WERI-Rb-1 (cell line): ENCODE measurements at regions not wholly inside any gene's neighbourhood (a gene's known extent, or its start where the extent isn't known, plus 50 kb on each side); places are given as distances from the start of the nearest gene placed in this dataset.
"Not testable (repeated sequence)": the region's sequence is repeated elsewhere in the genome, so short reads cannot be mapped to it uniquely, and the experiment has no call there.

Experiments used
- DNase-seq: peaks from one replicate; pipeline ENCODE4 v3.0.0-alpha.2; 2020
- H3K27ac ChIP-seq: fragments of 250-450 bp; sonication (Bioruptor Pico); 2 replicates; pipeline ENCODE4 v1.5.1; 2020; ENCODE audit warnings: mild to moderate bottlenecking, moderate library complexity
- H3K27me3 ChIP-seq: fragments of 250-450 bp; sonication (Bioruptor Pico); 2 replicates; pipeline ENCODE4 v1.5.1; 2021; ENCODE audit warnings: mild to moderate bottlenecking, low read depth, moderate library complexity; ENCODE audit not compliant: insufficient read depth, severe bottlenecking
- H3K36me3 ChIP-seq: fragments of 250-450 bp; sonication (Bioruptor Pico); 2 replicates; pipeline ENCODE4 v1.5.1; 2020; ENCODE audit warnings: mild to moderate bottlenecking, moderate library complexity
- H3K4me3 ChIP-seq: 2 replicates; pipeline ENCODE4 v1.5.1; 2011; ENCODE audit warnings: low read depth, mild to moderate bottlenecking, control low read depth, low read length
- H3K9me3 ChIP-seq: fragments of 250-450 bp; sonication (Bioruptor Pico); 2 replicates; pipeline ENCODE4 v1.5.1; 2021; ENCODE audit warnings: mild to moderate bottlenecking, moderate library complexity; ENCODE audit not compliant: severe bottlenecking
- TF ChIP-seq, protein P1 (sequence below): IDR thresholded peaks from 2 replicates; pipeline ENCODE4 v1.5.1; 2011; ENCODE audit warnings: low read depth, mild to moderate bottlenecking, control low read depth, inconsistent platforms, low read length

DNA sequence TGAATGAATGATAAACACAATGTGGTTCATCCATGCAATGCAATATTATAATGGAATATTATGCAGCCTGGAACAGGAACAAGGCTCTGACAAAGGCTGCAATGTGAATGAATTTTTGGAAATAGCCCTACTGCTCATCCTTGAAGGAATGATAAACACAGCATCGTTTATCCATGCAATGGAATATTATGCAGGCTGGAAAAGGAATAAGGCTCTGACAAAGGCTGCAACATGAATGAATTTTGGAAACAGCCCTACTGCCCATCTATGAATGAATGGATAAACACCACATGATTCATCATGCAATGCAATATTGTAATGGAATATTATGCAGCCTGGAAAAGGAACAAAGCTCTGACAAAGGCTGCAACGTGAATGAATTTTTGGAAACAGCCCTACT, 159.4 kb downstream of the CRLF2 start:
- no peak overlapping the region for H3K4me3 ChIP-seq
- no peak overlapping the region for H3K27ac ChIP-seq
- DNase-seq, result no peak
- peaks cover 14% of the 10 kb centered on the region for H3K9me3 ChIP-seq
- TF ChIP-seq, protein P1, sequence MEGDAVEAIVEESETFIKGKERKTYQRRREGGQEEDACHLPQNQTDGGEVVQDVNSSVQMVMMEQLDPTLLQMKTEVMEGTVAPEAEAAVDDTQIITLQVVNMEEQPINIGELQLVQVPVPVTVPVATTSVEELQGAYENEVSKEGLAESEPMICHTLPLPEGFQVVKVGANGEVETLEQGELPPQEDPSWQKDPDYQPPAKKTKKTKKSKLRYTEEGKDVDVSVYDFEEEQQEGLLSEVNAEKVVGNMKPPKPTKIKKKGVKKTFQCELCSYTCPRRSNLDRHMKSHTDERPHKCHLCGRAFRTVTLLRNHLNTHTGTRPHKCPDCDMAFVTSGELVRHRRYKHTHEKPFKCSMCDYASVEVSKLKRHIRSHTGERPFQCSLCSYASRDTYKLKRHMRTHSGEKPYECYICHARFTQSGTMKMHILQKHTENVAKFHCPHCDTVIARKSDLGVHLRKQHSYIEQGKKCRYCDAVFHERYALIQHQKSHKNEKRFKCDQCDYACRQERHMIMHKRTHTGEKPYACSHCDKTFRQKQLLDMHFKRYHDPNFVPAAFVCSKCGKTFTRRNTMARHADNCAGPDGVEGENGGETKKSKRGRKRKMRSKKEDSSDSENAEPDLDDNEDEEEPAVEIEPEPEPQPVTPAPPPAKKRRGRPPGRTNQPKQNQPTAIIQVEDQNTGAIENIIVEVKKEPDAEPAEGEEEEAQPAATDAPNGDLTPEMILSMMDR, result no peak
- H3K36me3 ChIP-seq, result no peaks in the 10 kb centered on the region
- H3K27me3 ChIP-seq, result peaks cover 11% of the 10 kb centered on the region

DNA sequence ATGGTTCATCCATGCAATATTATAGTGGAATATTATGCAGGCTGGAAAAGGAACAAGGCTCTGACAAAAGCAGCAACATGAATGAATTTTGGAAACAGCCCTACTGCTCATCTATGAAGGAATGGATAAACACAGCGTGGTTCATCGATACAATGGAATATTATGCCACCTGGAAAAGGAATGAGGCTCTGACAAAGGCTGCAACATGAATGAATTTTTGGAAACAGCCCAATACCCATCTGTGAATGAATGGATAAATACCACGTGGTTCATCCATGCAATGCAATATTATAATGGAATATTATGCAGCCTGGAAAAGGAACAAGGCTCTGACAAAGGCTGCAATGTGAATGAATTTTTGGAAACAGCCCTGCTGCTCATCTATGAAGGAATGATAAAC, 160.4 kb downstream of the CRLF2 start:
- Histone ChIP-seq H3K27me3 (peaks cover 13% of the 10 kb centered on the region), H3K27ac (no peak overlapping the region), H3K4me3 (no peak overlapping the region), H3K36me3 (no peaks in the 10 kb centered on the region), H3K9me3 (peaks cover 14% of the 10 kb centered on the region)
- TF ChIP-seq, protein P1, result no peak
- no peak for DNase-seq

DNA sequence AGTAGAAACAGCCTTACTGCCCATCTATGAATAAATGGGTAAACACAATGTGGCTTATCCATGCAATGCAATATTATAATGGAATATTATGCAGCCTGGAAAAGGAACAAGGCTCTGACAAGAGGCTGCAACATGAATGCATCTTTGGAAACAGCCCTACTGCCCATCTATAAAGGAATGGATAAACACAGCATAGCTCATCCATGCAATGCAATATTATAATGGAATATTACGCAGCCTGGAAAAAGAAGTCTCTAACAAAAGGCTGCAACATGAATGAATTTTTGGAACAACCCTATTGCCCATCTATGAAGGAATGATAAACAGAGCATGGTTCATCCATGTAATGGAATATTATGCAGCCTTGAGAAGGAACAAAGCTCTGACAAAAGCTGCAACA, 161.0 kb downstream of the CRLF2 start:
- peaks cover 10% of the 10 kb centered on the region for H3K27me3 ChIP-seq
- no peak overlapping the region for H3K4me3 ChIP-seq
- TF ChIP-seq, protein P1, result no peak
- H3K9me3 ChIP-seq, result peaks cover 14% of the 10 kb centered on the region
- no peaks in the 10 kb centered on the region for H3K36me3 ChIP-seq
- no peak overlapping the region for H3K27ac ChIP-seq
- no peak for DNase-seq

DNA sequence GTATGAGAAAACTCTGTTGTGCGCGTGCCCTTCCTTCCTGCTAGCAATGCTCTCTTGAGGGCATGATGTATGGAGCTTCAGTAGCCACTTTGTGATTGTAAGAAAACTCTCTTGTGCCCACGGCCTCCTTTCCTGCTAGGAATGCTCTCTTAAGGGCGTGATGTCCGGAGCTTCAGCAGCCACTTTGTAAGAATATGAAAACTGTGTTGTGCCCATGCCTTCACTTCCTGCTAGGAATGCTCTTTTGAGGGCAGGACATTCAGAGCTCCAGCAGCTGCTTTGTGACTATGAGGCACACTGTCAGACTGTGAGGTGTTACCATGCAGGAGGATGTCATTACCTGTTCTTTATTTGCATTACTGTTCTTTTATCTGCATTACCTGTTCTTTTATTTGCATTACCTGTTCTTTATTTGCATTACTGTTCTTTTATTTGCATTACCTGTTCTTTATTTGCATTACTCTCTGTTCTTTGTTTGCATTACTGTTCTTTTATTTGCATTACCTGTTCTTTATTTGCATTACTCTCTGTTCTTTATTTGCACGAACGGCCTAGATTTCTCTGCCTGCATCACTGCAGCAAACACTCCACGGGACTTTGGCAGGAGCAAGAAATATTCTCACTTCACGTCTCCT, 166.7 kb downstream of the CRLF2 start:
- no peak overlapping the region for H3K27ac ChIP-seq
- TF ChIP-seq, protein P1, result no peak
- DNase-seq, result no peak

DNA sequence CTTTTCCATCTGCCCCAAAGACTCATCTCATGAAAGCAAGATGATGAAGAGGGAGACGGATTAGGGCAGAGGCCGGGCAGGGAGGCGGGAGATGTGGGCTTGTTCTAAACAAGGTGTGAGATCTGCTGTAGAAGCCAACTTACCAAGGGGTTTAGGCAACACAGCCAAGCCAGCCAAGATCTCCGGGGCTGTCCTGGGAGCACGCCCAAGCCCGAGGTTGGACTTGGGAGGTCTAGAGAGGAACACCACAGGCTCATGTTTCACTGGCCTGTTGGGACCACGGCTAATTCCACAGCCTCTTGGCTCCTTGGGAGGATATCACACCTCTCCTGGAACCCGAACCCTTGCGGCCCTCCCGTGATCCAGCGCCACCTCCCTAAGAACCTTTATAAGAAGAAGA, 171.4 kb downstream of the CRLF2 start:
- Histone ChIP-seq H3K36me3 (no peaks in the 10 kb centered on the region), H3K4me3 (no peak overlapping the region), H3K27me3 (peaks cover 67% of the 10 kb centered on the region), H3K27ac (no peak overlapping the region), H3K9me3 (no peaks in the 10 kb centered on the region)
- TF ChIP-seq, protein P1, result no peak
- no peak for DNase-seq

More for the DNA sequence above, 166.7 kb downstream of the CRLF2 start:
- Histone ChIP-seq H3K36me3 (no peaks in the 10 kb centered on the region), H3K27me3 (peaks cover 50% of the 10 kb centered on the region), H3K4me3 (no peak overlapping the region), H3K9me3 (no peaks in the 10 kb centered on the region)

DNA sequence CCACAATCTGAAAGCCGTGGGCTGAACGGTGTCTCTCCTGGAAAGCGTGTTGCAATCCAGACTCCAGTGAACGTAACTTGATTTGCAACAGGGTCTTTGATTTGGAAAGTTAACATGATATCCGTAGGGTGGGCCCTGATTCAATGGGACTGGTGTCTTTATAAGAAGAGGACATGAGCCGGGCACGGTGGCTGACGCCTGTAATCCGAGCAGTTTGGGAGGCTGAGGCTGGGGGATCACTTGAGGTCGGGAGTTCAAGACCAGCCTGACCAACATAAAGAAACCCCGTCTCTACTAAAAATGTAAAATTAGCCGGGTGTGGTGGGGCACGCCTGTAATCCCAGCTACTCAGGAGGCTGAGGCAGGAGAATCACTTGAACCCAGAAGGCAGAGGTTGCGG, 176.5 kb downstream of the CRLF2 start:
- peaks cover 72% of the 10 kb centered on the region for H3K27me3 ChIP-seq
- not testable (repeated sequence) for DNase-seq, H3K27ac ChIP-seq, H3K36me3 ChIP-seq, H3K9me3 ChIP-seq, H3K4me3 ChIP-seq
